ENCODE measurements at regions not wholly inside any gene's neighbourhood (a gene's known extent, or its start where the extent isn't known, plus 50 kb on each side); places are given as distances from the start of the nearest gene placed in this dataset.
"Not testable (repeated sequence)": the region's sequence is repeated elsewhere in the genome, so short reads cannot be mapped to it uniquely, and the experiment has no call there.

DNA sequence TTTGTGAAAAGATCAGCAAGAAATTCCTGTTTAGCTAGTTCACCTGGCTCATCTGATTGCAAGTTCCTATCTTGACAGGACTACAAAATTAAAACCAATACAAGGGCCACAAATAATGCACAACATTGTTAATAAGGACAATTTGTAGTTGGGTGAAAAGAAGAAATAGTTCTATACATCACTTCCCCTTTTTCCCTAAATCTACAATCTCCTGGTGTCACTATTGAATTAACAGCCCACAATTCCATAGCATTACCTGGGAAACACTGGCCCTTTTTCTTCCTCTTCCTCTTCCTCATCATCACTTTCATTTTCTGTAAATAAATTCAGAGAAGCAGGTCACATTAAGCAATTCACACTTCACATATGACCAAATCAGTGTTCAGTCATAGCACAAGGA lies 366.9 kb downstream of the FAM72C start:
- no peak overlapping the region for H3K4me3 Mint-ChIP-seq (ENCODE audit: unreplicated experiment)
- DNase-seq (ENCODE audit: unreplicated experiment) = no peak
- intact Hi-C loops (cut with micrococcal nuclease) = no loop called here
- ChIA-PET POLR2A (no interaction called here), CTCF (no interaction called here)
- TF ChIP-seq, protein P1, sequence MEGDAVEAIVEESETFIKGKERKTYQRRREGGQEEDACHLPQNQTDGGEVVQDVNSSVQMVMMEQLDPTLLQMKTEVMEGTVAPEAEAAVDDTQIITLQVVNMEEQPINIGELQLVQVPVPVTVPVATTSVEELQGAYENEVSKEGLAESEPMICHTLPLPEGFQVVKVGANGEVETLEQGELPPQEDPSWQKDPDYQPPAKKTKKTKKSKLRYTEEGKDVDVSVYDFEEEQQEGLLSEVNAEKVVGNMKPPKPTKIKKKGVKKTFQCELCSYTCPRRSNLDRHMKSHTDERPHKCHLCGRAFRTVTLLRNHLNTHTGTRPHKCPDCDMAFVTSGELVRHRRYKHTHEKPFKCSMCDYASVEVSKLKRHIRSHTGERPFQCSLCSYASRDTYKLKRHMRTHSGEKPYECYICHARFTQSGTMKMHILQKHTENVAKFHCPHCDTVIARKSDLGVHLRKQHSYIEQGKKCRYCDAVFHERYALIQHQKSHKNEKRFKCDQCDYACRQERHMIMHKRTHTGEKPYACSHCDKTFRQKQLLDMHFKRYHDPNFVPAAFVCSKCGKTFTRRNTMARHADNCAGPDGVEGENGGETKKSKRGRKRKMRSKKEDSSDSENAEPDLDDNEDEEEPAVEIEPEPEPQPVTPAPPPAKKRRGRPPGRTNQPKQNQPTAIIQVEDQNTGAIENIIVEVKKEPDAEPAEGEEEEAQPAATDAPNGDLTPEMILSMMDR (IDR thresholded peaks at IDR 0.05; ENCODE audit: unreplicated experiment) = no peak
- no peaks in the 10 kb centered on the region for H3K9me3 Mint-ChIP-seq (ENCODE audit: unreplicated experiment)
- H3K4me1 Mint-ChIP-seq (ENCODE audit: insufficient read depth, unreplicated experiment) = no peaks in the 10 kb centered on the region
- no peaks in the 10 kb centered on the region for H3K36me3 Mint-ChIP-seq (ENCODE audit: insufficient read depth, unreplicated experiment)
- BruUV-seq (replicated peaks) = no TSS peak
- H3K27ac Mint-ChIP-seq (ENCODE audit: low read depth, unreplicated experiment) = no peak overlapping the region
- H3K27me3 Mint-ChIP-seq (ENCODE audit: insufficient read depth, unreplicated experiment) = peaks cover 93% of the 10 kb centered on the region

DNA sequence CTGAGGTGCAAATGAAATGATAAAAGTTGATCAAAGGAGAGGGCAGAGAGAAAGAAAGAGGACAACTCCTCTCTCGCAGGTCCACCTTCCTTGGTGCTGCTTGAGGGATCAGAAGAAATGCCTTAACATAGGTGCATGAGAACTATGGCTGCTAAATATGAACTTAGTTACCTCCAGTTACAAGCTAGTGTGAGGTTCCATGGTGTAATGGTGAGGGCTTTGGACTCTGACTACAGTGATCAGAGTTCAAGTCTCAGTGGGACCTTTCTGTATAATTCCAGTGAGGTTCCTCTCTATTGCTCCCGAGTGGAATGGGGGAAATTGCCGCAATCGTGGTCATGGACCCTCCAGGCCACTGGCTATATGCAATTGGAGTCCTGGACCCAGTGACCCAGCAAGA lies 387.3 kb downstream of the FAM72C start:
- Mint-ChIP-seq H3K36me3 (ENCODE audit: insufficient read depth, unreplicated experiment) (no peaks in the 10 kb centered on the region), H3K4me1 (ENCODE audit: insufficient read depth, unreplicated experiment) (no peaks in the 10 kb centered on the region), H3K4me3 (ENCODE audit: unreplicated experiment) (no peak overlapping the region), H3K27ac (ENCODE audit: low read depth, unreplicated experiment) (no peak overlapping the region), H3K27me3 (ENCODE audit: insufficient read depth, unreplicated experiment) (peaks cover 30% of the 10 kb centered on the region), H3K9me3 (ENCODE audit: unreplicated experiment) (no peaks in the 10 kb centered on the region)
- POLR2A ChIA-PET = interaction anchor here (1.4 kb wide), 1 partner anchor 10 kb away, joined by 3 read pairs; no protein-coding TSS in a partner anchor
- BruUV-seq (replicated peaks) = no TSS peak
- intact Hi-C loops (cut with micrococcal nuclease) = no loop called here
- TF ChIP-seq, protein P1 (IDR thresholded peaks at IDR 0.05; ENCODE audit: unreplicated experiment) = no peak
- DNase-seq (ENCODE audit: unreplicated experiment) = no peak
- CTCF ChIA-PET = no interaction called here

DNA sequence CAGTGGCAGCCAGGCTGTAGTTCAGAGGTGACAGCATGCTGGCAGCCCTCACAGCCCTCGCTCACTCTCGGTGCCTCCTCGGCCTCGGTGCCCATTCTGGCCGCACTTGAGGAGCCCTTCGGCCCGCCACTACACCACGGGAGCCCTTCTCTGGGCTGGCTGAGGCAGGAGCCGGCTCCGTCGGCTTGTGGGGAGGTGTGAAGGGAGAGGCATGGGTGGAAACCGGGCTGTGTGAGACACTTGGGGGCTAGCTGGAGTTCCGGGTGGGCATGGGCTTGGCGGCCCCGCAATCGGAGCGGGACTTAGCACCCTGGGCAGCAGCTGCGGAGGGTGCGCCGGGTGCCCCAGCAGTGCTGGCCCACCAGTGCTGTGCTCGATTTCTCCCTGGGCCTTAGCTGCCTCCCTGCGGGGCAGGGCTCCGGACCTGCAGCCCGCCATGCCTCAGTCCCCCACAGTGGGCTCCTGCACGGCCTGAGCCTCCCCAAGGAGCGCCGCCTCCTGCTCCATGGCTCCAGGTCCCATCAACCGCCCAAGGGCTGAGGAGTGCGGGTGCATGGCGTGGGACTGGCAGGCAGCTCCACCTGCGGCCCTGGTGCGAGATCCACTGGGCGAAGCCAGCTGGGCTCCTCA lies 396.8 kb downstream of the FAM72C start:
- TF ChIP-seq, protein P1 (IDR thresholded peaks at IDR 0.05; ENCODE audit: unreplicated experiment) = no peak
- Mint-ChIP-seq H3K4me1 (ENCODE audit: insufficient read depth, unreplicated experiment) (no peaks in the 10 kb centered on the region), H3K36me3 (ENCODE audit: insufficient read depth, unreplicated experiment) (no peaks in the 10 kb centered on the region), H3K27me3 (ENCODE audit: insufficient read depth, unreplicated experiment) (peaks cover 28% of the 10 kb centered on the region), H3K9me3 (ENCODE audit: unreplicated experiment) (no peaks in the 10 kb centered on the region), H3K27ac (ENCODE audit: low read depth, unreplicated experiment) (no peak overlapping the region), H3K4me3 (ENCODE audit: unreplicated experiment) (no peak overlapping the region)
- ChIA-PET CTCF (no interaction called here), POLR2A (no interaction called here)
- intact Hi-C loops (cut with micrococcal nuclease) = no loop called here
- no TSS peak for BruUV-seq (replicated peaks)
- no peak for DNase-seq (ENCODE audit: unreplicated experiment)

DNA sequence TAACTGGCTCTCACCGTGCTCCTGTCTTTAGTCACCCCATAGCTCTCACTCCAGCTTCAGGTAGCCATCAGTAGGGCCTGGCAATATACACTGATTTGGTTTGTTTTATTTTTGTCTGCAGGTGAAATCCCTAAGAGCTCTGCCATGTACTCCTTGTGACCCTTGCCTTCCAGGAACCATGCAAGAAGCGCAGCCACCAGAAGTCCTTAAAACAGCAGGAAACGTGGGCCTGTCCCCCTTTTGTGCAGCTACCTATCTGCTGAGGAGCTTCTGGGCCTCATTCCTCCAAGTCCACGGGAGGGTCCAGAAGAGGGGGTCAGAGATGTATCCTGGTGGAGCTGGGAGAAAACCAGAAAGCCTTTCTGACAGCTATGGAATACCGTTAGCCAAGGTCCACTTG lies 399.1 kb downstream of the FAM72C start:
- H3K4me3 Mint-ChIP-seq (ENCODE audit: unreplicated experiment); H3K27ac Mint-ChIP-seq (ENCODE audit: low read depth, unreplicated experiment); BruUV-seq (replicated peaks); H3K4me1 Mint-ChIP-seq (ENCODE audit: insufficient read depth, unreplicated experiment); CTCF ChIA-PET; H3K9me3 Mint-ChIP-seq (ENCODE audit: unreplicated experiment); H3K36me3 Mint-ChIP-seq (ENCODE audit: insufficient read depth, unreplicated experiment); intact Hi-C loops (cut with micrococcal nuclease); DNase-seq (ENCODE audit: unreplicated experiment): not testable (repeated sequence)
- POLR2A ChIA-PET = interaction anchor here (0.6 kb wide), 1 partner anchor 76 kb away, joined by 3 read pairs; no protein-coding TSS in a partner anchor
- H3K27me3 Mint-ChIP-seq (ENCODE audit: insufficient read depth, unreplicated experiment) = peaks cover 23% of the 10 kb centered on the region

DNA sequence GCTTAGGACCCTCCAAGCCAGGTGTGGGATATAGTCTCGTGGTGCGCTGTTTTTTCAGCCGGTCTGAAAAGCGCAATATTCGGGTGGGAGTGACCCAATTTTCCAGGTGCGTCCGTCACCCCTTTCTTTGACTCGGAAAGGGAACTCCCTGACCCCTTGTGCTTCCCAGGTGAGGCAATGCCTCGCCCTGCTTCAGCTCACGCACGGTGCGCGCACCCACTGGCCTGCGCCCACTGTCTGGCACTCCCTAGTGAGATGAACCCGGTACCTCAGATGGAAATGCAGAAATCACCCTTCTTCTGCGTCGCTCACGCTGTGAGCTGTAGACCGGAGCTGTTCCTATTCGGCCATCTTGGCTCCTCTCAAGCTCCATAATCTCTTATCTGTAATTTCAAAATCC lies 408.0 kb downstream of the FAM72C start:
- H3K27ac Mint-ChIP-seq (ENCODE audit: low read depth, unreplicated experiment); H3K4me3 Mint-ChIP-seq (ENCODE audit: unreplicated experiment); intact Hi-C loops (cut with micrococcal nuclease); H3K36me3 Mint-ChIP-seq (ENCODE audit: insufficient read depth, unreplicated experiment); BruUV-seq (replicated peaks); DNase-seq (ENCODE audit: unreplicated experiment); CTCF ChIA-PET; H3K9me3 Mint-ChIP-seq (ENCODE audit: unreplicated experiment); POLR2A ChIA-PET; H3K4me1 Mint-ChIP-seq (ENCODE audit: insufficient read depth, unreplicated experiment): not testable (repeated sequence)
- H3K27me3 Mint-ChIP-seq (ENCODE audit: insufficient read depth, unreplicated experiment) = peaks cover 12% of the 10 kb centered on the region
